Esophagus squamous epithelium (tissue), 5 donors: ENCODE measurements at regions not wholly inside any gene's neighbourhood (a gene's known extent, or its start where the extent isn't known, plus 50 kb on each side); places are given as distances from the start of the nearest gene placed in this dataset.

ENCODE experiments used
- DNase-seq: peaks from one replicate; lab custom pipeline; 2025; lab: John Stamatoyannopoulos, UW
- H3K27ac ChIP-seq, 4 donors: fragments of 200-600 bp; sonication (generic); one replicate each; pipeline ENCODE4 v1.5.1; 2016 to 2019; ENCODE audit warnings: mild to moderate bottlenecking in 1 of 4
- H3K27me3 ChIP-seq, 4 donors: fragments of 200-600 bp; sonication (generic); 1 replicate in 3 of 4; 2 replicates in 1 of 4; pipeline versions ENCODE4 v1.5.1 to v1.6.0; 2017 to 2021; ENCODE audit warnings: antibody characterized with exemption in 1 of 4
- H3K36me3 ChIP-seq, 3 donors: fragments of 200-600 bp; sonication (generic); one replicate each; pipeline ENCODE4 v1.5.1; 2016 to 2019
- H3K4me1 ChIP-seq, 3 donors: fragments of 200-600 bp; sonication (generic); one replicate each; pipeline ENCODE4 v1.5.1; 2017 to 2019
- H3K4me3 ChIP-seq, 4 donors: fragments of 200-600 bp; sonication (generic); 1 replicate in 3 of 4; 2 replicates in 1 of 4; pipeline ENCODE4 v1.5.1; 2016 to 2019; ENCODE audit warnings: mild to moderate bottlenecking in 2 of 4, moderate library complexity in 1 of 4
- H3K9me3 ChIP-seq, 3 donors: fragments of 200-600 bp; sonication (generic); one replicate each; pipeline ENCODE4 v1.5.1; 2016 to 2019
- CTCF ChIP-seq, 6 experiments: fragments of 450-650 bp in 4 of 6; fragments of 200-600 bp in 2 of 6; sonication (generic) in 2 of 6; IDR thresholded peaks; one replicate each; pipeline ENCODE4 v1.5.1; 2016 to 2019; ENCODE audit warnings: antibody characterized with exemption in 6 of 6, mild to moderate bottlenecking in 4 of 6, moderate library complexity in 4 of 6
- POLR2A ChIP-seq, 4 donors: fragments of 450-650 bp; IDR thresholded peaks; one replicate each; pipeline ENCODE4 v1.6.1; 2017; ENCODE audit warnings: antibody characterized with exemption in 4 of 4, mild to moderate bottlenecking in 4 of 4, moderate library complexity in 3 of 4
- WGBS, 2 donors: methylation state at CpG; one replicate each; pipeline ENCODE4 v1.1.5; 2018; 5-methylcytosine and 5-hydroxymethylcytosine counted together
- intact Hi-C: fragments of 100-400 bp; cut with DNase I; formaldehyde crosslinking; loops from one replicate; pipeline ENCODE4 v1.15.0; 2022
- donor health status: DM: yes; HTN: yes; CAD: no.

GRCh38 chr5:74122175-74122574 is 496.2 kb downstream of the ARHGEF28 start:
- TF ChIP-seq POLR2A (IDR thresholded peaks at IDR 0.05) (no peak), CTCF (IDR thresholded peaks at IDR 0.05) (no peak)
- Histone ChIP-seq H3K27me3 (no peaks in the 10 kb centered on the region), H3K4me3 (no peak overlapping the region), H3K36me3 (no peaks in the 10 kb centered on the region), H3K9me3 (no peaks in the 10 kb centered on the region), H3K27ac (no peak overlapping the region), H3K4me1 (no peaks in the 10 kb centered on the region)
- DNase-seq, result no peak
- intact Hi-C loops, result no loop called here
- 60 to 76% methylated on average over 1 of the region's 1 CpG for WGBS, 2 donors

- Histone ChIP-seq H3K27ac (no peak overlapping the region), H3K36me3 (no peaks in the 10 kb centered on the region), H3K4me3 (no peak overlapping the region), H3K9me3 (no peaks in the 10 kb centered on the region), H3K27me3 (no peaks in the 10 kb centered on the region), H3K4me1 (no peaks in the 10 kb centered on the region)
- 86 to 89% methylated on average over 3 of the region's 3 CpGs for WGBS, 2 donors
- TF ChIP-seq CTCF (IDR thresholded peaks at IDR 0.05) (no peak), POLR2A (IDR thresholded peaks at IDR 0.05) (no peak)
- DNase-seq, result no peak
- intact Hi-C loops, result no loop called here
Observed at GRCh38 chr5:74120585-74120984, 494.6 kb downstream of the ARHGEF28 start.

GRCh38 chr5:74118071-74118470 is 492.1 kb downstream of the ARHGEF28 start:
- no peaks in the 10 kb centered on the region for H3K4me1 ChIP-seq
- DNase-seq, result no peak
- H3K27me3 ChIP-seq, result no peaks in the 10 kb centered on the region
- TF ChIP-seq POLR2A (IDR thresholded peaks at IDR 0.05), result no peak
- no peak for TF ChIP-seq CTCF (IDR thresholded peaks at IDR 0.05)
- 60 to 67% methylated on average over 2 of the region's 2 CpGs for WGBS, 2 donors
- intact Hi-C loops, result no loop called here
- no peak overlapping the region for H3K4me3 ChIP-seq
- no peak overlapping the region for H3K27ac ChIP-seq
- H3K9me3 ChIP-seq, result no peaks in the 10 kb centered on the region
- H3K36me3 ChIP-seq, result no peaks in the 10 kb centered on the region

GRCh38 chr5:74116984-74117383 is 491.0 kb downstream of the ARHGEF28 start:
- H3K4me3 ChIP-seq, result no peak overlapping the region
- no peak overlapping the region for H3K27ac ChIP-seq
- H3K27me3 ChIP-seq, result no peaks in the 10 kb centered on the region
- H3K4me1 ChIP-seq, result no peaks in the 10 kb centered on the region
- DNase-seq, result no peak
- WGBS, 2 donors, result 69 to 78% methylated on average over 3 of the region's 3 CpGs
- H3K9me3 ChIP-seq, result no peaks in the 10 kb centered on the region
- TF ChIP-seq POLR2A (IDR thresholded peaks at IDR 0.05) (no peak), CTCF (IDR thresholded peaks at IDR 0.05) (no peak)
- intact Hi-C loops, result no loop called here
- H3K36me3 ChIP-seq, result no peaks in the 10 kb centered on the region

GRCh38 chr5:74116266-74116665 is 490.3 kb downstream of the ARHGEF28 start:
- 89 to 100% methylated on average over 1 of the region's 1 CpG for WGBS, 2 donors
- Histone ChIP-seq H3K4me3 (no peak overlapping the region), H3K36me3 (no peaks in the 10 kb centered on the region), H3K27ac (no peak overlapping the region), H3K9me3 (no peaks in the 10 kb centered on the region), H3K4me1 (no peaks in the 10 kb centered on the region), H3K27me3 (no peaks in the 10 kb centered on the region)
- DNase-seq, result no peak
- no peak for TF ChIP-seq POLR2A (IDR thresholded peaks at IDR 0.05)
- no peak for TF ChIP-seq CTCF (IDR thresholded peaks at IDR 0.05)
- intact Hi-C loops, result no loop called here
